ENCODE measurements at regions not wholly inside any gene's neighbourhood (a gene's known extent, or its start where the extent isn't known, plus 50 kb on each side); places are given as distances from the start of the nearest gene placed in this dataset.

DNA sequence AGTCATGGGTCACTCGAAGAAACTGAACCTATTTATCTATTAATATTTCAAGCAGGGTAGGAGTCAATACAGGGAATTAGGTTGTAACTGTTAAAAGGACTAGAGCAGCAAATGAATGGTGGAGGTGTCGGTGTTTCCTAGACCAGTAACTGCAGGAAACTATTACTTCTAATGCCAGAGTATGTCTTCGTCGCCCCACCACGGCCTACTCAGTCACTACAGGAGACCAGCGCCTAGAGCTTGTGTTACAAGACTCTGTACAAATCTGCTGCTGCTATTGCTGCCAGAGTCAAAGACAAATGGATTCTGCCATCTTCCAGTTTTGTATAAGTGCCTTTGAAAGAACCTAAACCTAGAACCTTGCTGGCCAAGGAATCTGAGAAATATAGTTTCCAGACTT lies 343.9 kb downstream of the SOX4 start:
- TF ChIP-seq, protein P1, sequence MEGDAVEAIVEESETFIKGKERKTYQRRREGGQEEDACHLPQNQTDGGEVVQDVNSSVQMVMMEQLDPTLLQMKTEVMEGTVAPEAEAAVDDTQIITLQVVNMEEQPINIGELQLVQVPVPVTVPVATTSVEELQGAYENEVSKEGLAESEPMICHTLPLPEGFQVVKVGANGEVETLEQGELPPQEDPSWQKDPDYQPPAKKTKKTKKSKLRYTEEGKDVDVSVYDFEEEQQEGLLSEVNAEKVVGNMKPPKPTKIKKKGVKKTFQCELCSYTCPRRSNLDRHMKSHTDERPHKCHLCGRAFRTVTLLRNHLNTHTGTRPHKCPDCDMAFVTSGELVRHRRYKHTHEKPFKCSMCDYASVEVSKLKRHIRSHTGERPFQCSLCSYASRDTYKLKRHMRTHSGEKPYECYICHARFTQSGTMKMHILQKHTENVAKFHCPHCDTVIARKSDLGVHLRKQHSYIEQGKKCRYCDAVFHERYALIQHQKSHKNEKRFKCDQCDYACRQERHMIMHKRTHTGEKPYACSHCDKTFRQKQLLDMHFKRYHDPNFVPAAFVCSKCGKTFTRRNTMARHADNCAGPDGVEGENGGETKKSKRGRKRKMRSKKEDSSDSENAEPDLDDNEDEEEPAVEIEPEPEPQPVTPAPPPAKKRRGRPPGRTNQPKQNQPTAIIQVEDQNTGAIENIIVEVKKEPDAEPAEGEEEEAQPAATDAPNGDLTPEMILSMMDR (IDR thresholded peaks at IDR 0.05): no peak
- TF ChIP-seq POLR2A (IDR thresholded peaks at IDR 0.05): no peak
- no peak for TF ChIP-seq POLR2AphosphoS5 (IDR thresholded peaks at IDR 0.05; ENCODE audit: insufficient read depth in 1 of 2, low read depth in 1 of 2)
